Fibroblast of villous mesenchyme (primary cell): ENCODE measurements at regions not wholly inside any gene's neighbourhood (a gene's known extent, or its start where the extent isn't known, plus 50 kb on each side); places are given as distances from the start of the nearest gene placed in this dataset.
"Not testable (repeated sequence)": the region's sequence is repeated elsewhere in the genome, so short reads cannot be mapped to it uniquely, and the experiment has no call there.

ENCODE experiments used
- DNase-seq: peaks from one replicate; pipeline ENCODE4 v3.0.0-alpha.2; 2010; ENCODE audit warnings: low read depth
- H3K4me3 ChIP-seq: 2 replicates; pipeline ENCODE4 v1.5.1; 2011; ENCODE audit warnings: low read depth, mild to moderate bottlenecking, low read length
- CTCF ChIP-seq: IDR thresholded peaks from 2 replicates; pipeline ENCODE4 v1.5.1; 2012; ENCODE audit warnings: low read depth, mild to moderate bottlenecking, low read length; ENCODE audit not compliant: insufficient read depth

- no peak overlapping the region for H3K4me3 ChIP-seq
- no peak for DNase-seq
- TF ChIP-seq CTCF, result no peak
Measured at GRCh38 chr12:131537267-131537958, 173.5 kb upstream of the SFSWAP start.

DNA sequence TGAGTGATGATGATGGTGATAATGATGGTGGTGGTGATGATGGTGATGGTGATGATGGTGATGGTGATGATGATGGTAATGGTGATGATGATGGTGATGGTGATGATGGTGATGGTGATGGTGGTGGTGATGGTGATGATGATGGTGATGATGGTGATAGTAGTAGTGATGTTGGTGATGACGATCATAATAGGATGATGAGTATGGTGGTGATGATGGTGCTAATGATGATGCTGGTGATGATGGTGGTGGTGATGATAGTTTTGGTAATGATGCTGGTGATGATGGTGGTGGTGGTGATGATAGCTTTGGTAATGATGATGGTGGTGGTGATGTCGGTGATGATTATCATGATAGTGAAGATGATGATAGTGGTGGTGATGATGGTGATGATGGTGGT is 171.5 kb upstream of the SFSWAP start:
- DNase-seq, result no peak
- no peak overlapping the region for H3K4me3 ChIP-seq
- TF ChIP-seq CTCF, result no peak

GRCh38 chr12:131540138-131540623 is 170.7 kb upstream of the SFSWAP start:
- no peak overlapping the region for H3K4me3 ChIP-seq
- no peak for TF ChIP-seq CTCF
- DNase-seq, result no peak

- not testable (repeated sequence) for DNase-seq, H3K4me3 ChIP-seq
Measured at GRCh38 chr12:131541512-131541911, 169.4 kb upstream of the SFSWAP start.

- H3K4me3 ChIP-seq, result no peak overlapping the region
- DNase-seq, result no peak
- TF ChIP-seq CTCF, result no peak
Measured at GRCh38 chr12:131542351-131542750, 168.5 kb upstream of the SFSWAP start.

GRCh38 chr12:131543040-131543439 is 167.8 kb upstream of the SFSWAP start:
- no peak for TF ChIP-seq CTCF
- no peak for DNase-seq
- H3K4me3 ChIP-seq, result no peak overlapping the region

DNA sequence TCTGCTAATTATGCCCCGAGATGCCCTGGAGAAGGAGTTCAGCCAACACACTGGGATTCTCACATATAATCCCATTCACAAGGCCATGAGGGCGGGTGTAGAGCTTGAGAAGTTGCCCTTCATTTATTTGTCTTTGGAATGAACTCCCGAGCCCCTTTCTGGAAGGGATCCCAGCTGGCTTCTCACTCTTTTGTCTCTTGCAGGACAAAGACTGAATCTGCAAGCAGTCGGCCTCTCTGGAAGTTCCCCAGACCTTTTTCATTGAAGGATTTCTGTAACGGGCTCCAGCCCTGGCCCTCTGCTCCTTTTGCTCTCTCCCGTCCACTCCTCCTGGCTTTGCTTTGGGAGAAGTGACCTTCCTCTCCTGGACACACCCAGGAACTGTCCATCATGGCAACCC is 163.3 kb upstream of the SFSWAP start:
- no peak for TF ChIP-seq CTCF
- no peak for DNase-seq
- H3K4me3 ChIP-seq, result no peak overlapping the region
